Amniotic epithelial cell (primary cell): ENCODE measurements at regions not wholly inside any gene's neighbourhood (a gene's known extent, or its start where the extent isn't known, plus 50 kb on each side); places are given as distances from the start of the nearest gene placed in this dataset.
A peak's percentile ranks its signal among the peaks of the same experiment; 100 is the strongest.
"Not testable (repeated sequence)": the region's sequence is repeated elsewhere in the genome, so short reads cannot be mapped to it uniquely, and the experiment has no call there.

Source experiments
- DNase-seq: peaks from one replicate; pipeline ENCODE4 v3.0.0-alpha.2; 2010; ENCODE audit warnings: low read depth

DNA sequence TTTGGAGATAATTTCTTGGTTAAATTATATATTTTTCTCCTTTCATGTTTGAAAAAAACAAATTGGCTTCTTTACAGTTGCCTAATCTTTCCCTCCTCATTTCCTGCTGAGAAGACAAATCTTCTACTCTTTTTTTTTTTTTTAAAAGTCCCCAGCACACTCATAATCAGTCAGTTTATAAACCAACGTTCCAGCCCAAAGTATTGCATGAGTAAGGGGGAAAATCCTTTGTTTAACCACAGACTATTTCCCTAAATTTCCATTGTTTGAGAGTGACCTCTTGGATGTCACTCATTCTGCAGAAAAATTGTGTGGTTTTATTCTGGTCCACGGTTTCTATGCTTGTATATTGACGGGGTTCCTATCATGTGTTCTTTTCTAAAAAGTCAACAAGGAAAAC, 55.1 kb upstream of the TLR4 start:
- DNase-seq = no peak

DNA sequence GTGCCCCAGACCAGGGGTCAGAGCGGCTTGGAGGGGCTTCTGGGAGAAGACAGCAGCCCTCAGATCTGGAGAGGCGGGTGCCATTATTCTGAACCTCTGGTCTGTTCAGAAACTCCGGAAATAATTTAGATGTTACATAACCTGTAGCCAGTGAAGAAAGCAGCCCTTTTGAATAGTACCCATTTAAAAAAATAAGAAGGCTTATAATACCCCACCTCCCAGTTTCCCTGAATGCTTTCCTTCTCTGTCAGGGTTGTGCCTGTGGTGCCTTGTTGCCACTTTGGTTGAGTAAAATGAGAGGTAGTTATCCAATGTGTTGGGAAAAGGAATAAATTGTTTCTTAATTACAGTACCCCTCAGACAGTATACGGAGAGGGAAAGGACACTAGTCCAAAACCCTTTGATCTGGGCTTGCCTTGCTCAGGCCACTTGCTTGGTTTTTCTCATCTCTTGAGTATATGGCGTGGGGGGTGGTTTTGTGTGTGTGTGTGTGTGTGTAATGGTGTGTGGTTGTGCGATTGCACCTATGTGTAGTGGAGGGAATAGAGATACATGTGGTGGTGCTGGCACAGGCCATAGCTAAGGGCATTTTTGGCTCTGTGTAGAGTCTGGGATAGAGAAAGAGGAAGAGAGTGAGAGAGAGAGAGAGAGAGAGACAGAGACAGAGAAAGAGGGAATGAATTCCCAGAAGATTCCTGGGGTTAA, 59.1 kb upstream of the TLR4 start:
- no peak for DNase-seq

DNA sequence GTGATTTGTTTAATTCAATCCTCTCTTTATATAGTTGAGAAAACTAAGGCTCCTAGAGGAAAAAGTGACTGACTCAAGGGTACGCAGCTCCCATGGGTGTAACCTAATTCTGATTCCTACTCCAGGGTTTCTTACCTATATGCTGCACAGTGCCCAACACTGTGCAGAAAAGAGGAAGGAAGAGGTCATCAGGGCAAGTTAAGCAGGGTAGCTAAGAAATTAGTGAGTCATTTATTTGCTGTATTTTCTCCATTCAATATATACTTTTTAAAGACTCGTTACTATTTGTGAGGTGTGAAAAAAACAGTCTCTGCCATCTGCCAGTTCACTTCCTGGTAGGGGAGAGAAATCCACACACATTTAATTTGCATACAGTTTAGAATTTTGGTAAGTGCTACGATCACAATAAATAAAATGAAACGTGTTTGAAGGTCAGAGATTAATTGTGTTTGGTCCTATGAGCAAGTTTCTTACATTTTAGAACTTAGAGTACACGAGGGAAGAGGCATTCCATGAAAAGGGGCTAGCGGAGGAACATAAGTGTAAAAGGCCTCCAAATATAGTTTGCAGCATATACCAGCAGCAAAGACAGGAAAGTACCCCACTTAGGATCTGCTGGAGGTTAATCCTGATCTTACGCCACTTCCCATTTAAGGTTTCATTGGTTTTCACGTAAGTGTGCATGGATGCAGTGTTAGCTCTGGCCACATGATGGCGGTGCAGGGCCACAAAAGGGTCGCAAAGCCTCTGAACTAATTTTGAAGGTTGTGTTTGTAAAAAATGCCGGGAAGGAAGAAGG, 59.9 kb upstream of the TLR4 start:
- DNase-seq = peak; percentile 45

DNA sequence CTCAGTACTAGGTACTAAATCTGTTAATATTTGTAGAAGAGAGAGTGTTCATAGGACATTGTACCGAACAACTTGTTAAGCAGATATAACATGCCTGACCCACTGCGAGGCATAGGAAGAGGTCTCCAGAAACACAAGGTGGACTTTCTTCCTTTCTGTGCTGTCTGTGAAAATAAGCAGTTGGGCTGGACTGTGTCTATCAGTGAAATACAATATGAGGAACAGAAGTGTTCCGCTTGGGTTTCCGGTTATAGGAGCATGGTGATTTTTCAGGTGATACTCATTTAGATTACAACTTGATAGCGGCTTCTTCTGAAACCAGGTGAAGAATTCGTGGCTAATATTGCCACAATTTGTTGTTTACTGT, 60.9 kb upstream of the TLR4 start:
- DNase-seq = no peak

GRCh38 chr9:117642571-117643287, 61.5 kb upstream of the TLR4 start:
- not testable (repeated sequence) for DNase-seq

GRCh38 chr9:117636681-117637080, 67.5 kb upstream of the TLR4 start:
- DNase-seq = no peak

DNA sequence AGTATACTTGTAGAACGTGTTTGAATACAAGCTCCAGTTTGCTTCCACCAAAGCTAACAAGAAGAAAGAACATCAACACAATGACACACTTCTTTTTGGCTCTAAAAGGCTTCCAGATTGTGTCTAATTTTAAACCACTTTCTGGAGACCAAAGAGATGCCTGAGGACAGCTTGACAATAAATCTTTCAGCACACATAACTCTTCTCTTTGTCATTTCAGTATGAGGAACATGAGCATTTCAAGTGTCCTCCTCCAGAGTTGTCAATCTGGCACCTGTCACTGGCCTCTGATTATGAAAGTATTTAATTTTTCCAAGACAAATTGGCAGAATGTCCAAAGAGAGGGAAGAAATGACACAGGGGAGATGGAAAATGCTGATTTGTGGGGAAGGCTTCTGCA, 79.0 kb upstream of the TLR4 start:
- DNase-seq = no peak

DNA sequence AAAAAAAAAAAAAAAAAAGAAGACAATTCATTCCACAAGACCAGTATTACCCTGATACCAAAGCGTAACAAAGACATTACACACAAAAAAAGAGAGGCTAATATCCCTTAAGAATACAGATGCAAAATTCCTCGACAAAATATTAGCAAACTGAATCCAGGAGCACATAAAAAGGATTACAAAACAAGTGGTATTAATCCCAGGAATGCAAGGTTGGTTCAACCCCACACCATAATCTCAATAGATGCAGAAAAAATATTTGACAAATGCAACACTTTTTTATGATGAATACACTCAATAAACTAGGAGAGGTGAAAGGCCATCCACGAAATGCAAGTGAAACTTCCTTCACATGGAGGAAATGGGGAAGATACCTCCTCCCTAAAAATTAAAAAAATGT, 80.1 kb upstream of the TLR4 start:
- no peak for DNase-seq

DNA sequence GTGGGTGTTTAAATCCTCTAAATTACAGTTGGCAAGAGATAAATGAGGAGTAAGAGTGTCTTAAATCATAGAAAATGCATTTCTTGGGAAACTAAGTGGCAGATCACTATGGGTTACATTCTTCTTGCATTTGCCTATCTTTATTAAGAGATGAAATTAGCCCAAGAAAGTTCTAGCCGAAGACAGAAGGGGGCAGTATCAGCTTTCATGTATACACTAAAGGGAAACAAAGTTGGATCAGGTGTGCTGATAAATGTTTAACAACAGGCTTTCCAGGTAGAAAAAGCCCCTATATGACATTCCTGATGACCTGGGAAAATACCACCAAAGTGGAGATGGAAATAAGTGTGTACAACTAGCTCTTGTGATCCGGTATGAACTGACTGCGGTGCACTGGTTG, 81.9 kb upstream of the TLR4 start:
- no peak for DNase-seq

DNA sequence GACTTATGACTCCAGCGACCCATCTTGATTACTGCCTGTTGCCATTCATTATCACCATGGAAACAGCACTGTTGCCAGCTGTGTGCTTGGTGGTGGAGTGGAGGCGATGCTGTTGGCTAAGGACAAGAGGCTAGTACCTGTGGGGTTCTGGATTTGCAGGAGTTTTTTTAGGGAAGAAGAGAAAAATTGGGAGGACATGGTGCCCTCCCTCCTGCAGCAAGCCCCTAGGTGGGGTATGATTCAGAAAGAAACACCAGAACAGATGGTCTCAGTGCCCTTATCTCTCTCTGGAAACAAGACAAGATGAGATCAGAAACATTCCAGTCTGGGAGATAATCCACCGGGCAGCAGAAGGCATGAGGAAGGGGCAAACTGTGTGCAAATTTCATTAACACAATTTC, 87.8 kb upstream of the TLR4 start:
- DNase-seq = no peak

DNA sequence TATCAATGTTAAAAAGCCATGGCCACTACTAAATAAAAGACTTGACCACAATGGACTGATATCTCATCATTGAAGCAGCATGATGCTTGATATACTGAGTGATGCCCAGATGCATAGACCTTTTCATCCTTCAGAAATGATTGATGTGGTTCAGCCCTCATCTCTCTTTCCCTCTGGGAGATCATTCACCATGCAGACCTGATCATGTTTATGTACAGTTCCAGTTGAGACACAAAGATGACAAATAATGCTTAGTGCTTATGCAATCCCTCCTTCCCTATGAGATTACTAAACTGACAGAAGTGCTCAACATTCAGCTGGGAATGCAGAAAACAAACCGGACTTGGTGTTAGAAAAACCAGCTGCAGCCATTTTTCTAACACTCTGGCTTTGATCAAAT, 91.9 kb upstream of the TLR4 start:
- DNase-seq = no peak

DNA sequence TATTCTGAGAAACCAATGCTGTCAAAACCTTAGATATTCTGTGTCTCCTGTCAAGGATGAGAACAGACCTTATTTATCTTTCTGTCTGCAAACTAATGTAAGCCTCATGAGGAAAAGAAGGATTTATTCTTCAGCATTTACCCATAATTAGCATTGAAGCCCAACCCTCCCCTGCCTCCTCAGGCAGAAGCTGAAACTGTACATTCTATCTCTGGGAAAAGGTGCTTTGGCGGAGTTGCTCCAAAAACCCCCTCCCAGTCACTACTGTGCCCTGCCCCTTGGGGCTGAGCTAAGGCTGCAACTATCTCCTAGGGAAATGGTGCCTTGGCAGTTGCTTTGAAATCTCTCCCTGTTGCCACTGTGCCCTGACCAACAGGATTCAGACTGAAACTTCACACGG, 106.2 kb upstream of the TLR4 start:
- DNase-seq = no peak

DNA sequence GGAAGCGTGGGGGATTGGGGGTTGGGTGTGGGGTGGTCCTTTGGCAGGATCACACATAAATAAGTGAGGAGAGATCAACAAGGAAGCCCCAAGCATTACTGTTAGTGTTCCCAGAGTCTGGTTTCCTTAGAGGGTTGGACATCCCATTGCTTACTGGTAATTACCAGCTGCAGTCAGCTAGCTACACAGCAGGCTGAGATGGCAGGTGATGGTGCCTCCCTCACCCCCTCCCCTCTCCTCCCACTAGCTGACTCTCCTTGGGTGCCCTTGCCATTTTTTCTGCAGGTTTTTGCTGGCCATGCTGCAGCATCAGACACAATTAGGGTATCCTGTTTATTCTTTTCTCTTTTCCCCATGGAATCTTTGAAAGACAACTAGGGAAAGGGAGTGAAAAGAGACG, 107.5 kb upstream of the TLR4 start:
- no peak for DNase-seq

DNA sequence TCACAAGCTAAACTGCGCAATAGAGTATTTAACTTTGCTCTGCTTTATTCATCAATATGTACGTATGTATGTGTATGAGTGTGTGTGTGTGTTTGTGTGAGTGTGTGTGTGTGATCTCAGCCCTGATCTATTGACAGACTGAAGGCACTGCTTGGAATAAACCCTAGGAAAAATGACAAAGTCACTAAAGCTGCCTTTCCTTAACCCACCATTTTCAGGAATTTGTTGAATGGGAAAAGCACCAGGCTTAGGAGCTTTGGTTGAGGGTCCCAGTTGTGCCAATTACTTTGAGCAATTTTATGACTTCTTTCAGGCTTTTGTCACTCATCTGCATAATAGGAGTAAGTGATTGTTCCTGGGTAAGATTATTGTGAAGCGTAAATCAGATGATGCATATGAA, 108.6 kb upstream of the TLR4 start:
- DNase-seq = no peak

- DNase-seq = no peak
Observed at GRCh38 chr9:117587263-117587662, 116.9 kb upstream of the TLR4 start.

- no peak for DNase-seq
Observed at GRCh38 chr9:117574099-117574498, 130.1 kb upstream of the TLR4 start.

DNA sequence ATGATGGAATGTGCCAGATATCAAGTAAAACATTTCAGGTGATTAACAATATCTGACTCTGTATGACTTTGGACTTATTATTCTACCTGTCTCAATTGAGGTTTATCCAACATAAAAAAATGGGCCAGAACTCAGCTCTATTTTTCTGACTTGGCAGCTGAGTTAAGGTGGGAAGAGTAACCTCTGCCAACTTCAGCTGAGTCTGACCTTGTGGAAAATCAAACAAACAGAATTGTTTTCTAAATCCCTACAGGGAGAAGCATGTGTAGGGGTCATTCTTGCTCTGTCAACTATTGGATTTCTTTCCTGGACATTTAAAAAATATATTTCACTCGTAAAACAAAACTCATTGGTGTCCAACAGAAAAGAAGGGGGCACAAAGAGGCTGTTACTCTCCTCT, 139.4 kb upstream of the TLR4 start:
- no peak for DNase-seq

DNA sequence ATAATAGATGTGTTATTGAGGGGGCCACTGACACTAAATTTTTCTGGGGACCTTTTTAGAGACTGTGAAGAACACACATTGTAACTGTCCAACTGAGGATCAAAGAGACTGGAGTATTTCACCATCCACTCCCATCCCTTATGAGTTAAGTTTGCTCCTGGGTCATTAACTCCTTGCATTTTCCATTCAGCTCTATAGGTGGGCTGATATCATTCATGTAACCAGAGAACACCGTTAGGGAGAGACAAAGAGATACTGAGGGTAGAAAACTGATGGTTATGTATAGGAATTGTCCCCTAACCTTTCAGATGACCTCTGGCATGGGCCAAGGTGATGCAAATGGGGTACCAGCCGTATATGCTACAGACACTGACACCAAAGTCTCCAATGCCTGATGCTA, 142.4 kb upstream of the TLR4 start:
- DNase-seq = no peak

- no peak for DNase-seq
Observed at GRCh38 chr9:117555964-117556629, 141.2 kb upstream of the ASTN2 start.

- no peak for DNase-seq
Observed at GRCh38 chr9:117552811-117553210, 138.0 kb upstream of the ASTN2 start.

- DNase-seq = no peak
Observed at GRCh38 chr9:117551171-117551570, 136.3 kb upstream of the ASTN2 start.

DNA sequence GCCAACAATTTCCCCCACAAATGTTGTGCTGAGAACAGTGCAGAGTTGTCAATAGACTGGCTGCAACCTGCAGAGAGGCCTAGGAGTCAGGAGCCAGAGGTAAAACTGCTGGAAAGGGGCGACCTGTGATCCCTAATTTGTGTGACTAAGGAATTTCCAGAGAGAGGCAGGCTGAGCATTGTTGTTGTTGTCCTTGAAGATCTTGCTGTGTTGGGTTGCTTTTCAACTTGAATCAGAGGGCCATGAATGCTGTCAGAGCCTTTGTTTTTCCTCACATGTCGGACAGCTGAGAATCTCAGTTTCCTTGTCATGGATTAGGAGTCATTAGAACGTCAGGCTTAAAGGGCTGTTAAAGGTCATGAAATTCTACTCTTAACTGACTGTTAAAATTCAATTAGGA, 134.6 kb upstream of the ASTN2 start:
- no peak for DNase-seq

GRCh38 chr9:117548556-117548955, 133.7 kb upstream of the ASTN2 start:
- no peak for DNase-seq
